Mesendoderm (in vitro differentiated cells): ENCODE measurements at regions not wholly inside any gene's neighbourhood (a gene's known extent, or its start where the extent isn't known, plus 50 kb on each side); places are given as distances from the start of the nearest gene placed in this dataset.

Experiments used
- DNase-seq: peaks from one replicate; pipeline ENCODE4 v3.0.0; 2013
- H2AK5ac ChIP-seq: 2 replicates; pipeline ENCODE4 v1.6.1; 2013; ENCODE audit warnings: low read length, inconsistent platforms
- H2BK120ac ChIP-seq: 2 replicates; pipeline ENCODE4 v1.6.1; 2013; ENCODE audit warnings: low read depth, mild to moderate bottlenecking, low read length, moderate library complexity, mixed read lengths
- H2BK15ac ChIP-seq: replicated peaks from 2 replicates; pipeline ENCODE4 v1.6.1; 2013; ENCODE audit warnings: low read depth, mild to moderate bottlenecking, moderate library complexity
- H2BK5ac ChIP-seq: 2 replicates; pipeline ENCODE4 v1.6.1; 2013; ENCODE audit warnings: low read length, inconsistent platforms
- H3K18ac ChIP-seq: 2 replicates; pipeline ENCODE4 v1.6.1; 2013; ENCODE audit warnings: mild to moderate bottlenecking, low read length, mixed read lengths
- H3K23ac ChIP-seq: one replicate; pipeline ENCODE4 v1.6.1; 2013; ENCODE audit warnings: low read length
- H3K27ac ChIP-seq: 2 replicates; pipeline ENCODE4 v1.5.1; 2013; ENCODE audit warnings: low read depth, mild to moderate bottlenecking, inconsistent platforms, low read length, moderate library complexity
- H3K27me3 ChIP-seq: 2 replicates; pipeline ENCODE4 v1.6.1; 2013; ENCODE audit warnings: low read length, control low read depth, mild to moderate bottlenecking, inconsistent platforms; ENCODE audit not compliant: insufficient read depth, poor library complexity
- H3K36me3 ChIP-seq: 2 replicates; pipeline ENCODE4 v1.6.1; 2013; ENCODE audit warnings: low read length, inconsistent platforms; ENCODE audit not compliant: control insufficient read depth, insufficient read depth
- H3K4ac ChIP-seq: one replicate; pipeline ENCODE4 v1.6.1; 2013; ENCODE audit warnings: low read depth, mild to moderate bottlenecking, low read length, moderate library complexity
- H3K4me1 ChIP-seq: 2 replicates; pipeline ENCODE4 v1.6.1; 2013; ENCODE audit warnings: low read depth, low read length, inconsistent platforms; ENCODE audit not compliant: control insufficient read depth
- H3K4me2 ChIP-seq: 2 replicates; pipeline ENCODE4 v1.6.1; 2013; ENCODE audit warnings: low read length
- H3K4me3 ChIP-seq: 2 replicates; pipeline ENCODE4 v1.5.1; 2013; ENCODE audit warnings: mild to moderate bottlenecking, low read length
- H3K56ac ChIP-seq: one replicate; pipeline ENCODE4 v1.6.1; 2013; ENCODE audit warnings: low read length
- H3K79me1 ChIP-seq: 2 replicates; pipeline ENCODE4 v1.6.1; 2013; ENCODE audit warnings: low read length, inconsistent platforms
- H3K79me2 ChIP-seq: 2 replicates; pipeline ENCODE4 v1.6.1; 2013; ENCODE audit warnings: mild to moderate bottlenecking, low read length; ENCODE audit not compliant: control insufficient read depth, insufficient read depth
- H3K9ac ChIP-seq: 2 replicates; pipeline ENCODE4 v1.6.1; 2013; ENCODE audit warnings: low read length, inconsistent platforms
- H4K5ac ChIP-seq: one replicate; pipeline ENCODE4 v1.6.1; 2013; ENCODE audit warnings: low read length
- H4K8ac ChIP-seq: one replicate; pipeline ENCODE4 v1.6.1; 2013; ENCODE audit warnings: low read depth, mild to moderate bottlenecking, control low read depth, low read length, moderate library complexity
- WGBS: extraction: QIAGEN DNeasy Blood & Tissue Kit; methylation state at CpG from one replicate; pipeline ENCODE4 v1.1.7; 2013; ENCODE audit warnings: low lambda C conversion rate, missing lambda C conversion rate; ENCODE audit not compliant: insufficient coverage; ENCODE audit errors: extremely low coverage; 5-methylcytosine and 5-hydroxymethylcytosine counted together

DNA sequence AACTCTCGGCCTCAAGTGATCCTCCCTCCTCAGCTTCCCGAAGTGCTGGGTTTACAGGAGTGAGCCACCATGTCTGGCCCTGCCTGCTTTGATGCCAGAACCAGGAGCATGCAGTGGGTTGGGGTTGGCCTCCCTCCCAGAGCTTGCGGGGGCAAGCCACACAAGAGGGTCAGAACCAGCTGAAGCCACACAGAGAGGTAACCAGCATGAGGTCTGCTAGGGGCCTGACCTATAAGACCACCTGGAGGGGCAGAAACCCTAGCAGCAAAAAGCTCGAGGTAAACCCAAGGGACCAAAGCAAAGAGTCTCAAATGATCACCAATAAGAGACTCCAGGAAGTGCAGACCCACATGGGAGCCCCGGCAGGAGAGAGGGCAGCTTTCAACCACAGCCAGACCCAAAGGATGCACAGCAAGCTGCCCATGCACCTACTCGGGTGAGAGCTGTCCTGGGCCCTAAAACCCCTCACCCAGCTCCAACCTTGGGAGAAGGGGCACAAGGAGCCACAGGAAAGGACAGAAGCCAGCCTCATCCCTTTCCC, 81.2 kb downstream of the TOMM20 start:
- no peak overlapping the region for H4K8ac ChIP-seq
- H2AK5ac ChIP-seq, result no peak overlapping the region
- H3K18ac ChIP-seq, result no peak overlapping the region
- H3K4me3 ChIP-seq, result no peak overlapping the region
- WGBS, result no CpG with 5 or more reads among the region's 6 CpGs
- no peak overlapping the region for H2BK5ac ChIP-seq
- no peak overlapping the region for H3K23ac ChIP-seq
- H3K79me1 ChIP-seq, result no peaks in the 10 kb centered on the region
- H3K4me1 ChIP-seq, result no peaks in the 10 kb centered on the region
- H4K5ac ChIP-seq, result no peak overlapping the region
- no peak overlapping the region for H3K56ac ChIP-seq
- H3K9ac ChIP-seq, result no peak overlapping the region
- H3K4ac ChIP-seq, result no peak overlapping the region
- no peaks in the 10 kb centered on the region for H3K27me3 ChIP-seq
- no peaks in the 10 kb centered on the region for H3K79me2 ChIP-seq
- no peaks in the 10 kb centered on the region for H3K36me3 ChIP-seq
- no peak overlapping the region for H3K27ac ChIP-seq
- H3K4me2 ChIP-seq, result no peak overlapping the region
- no peak overlapping the region for H2BK15ac ChIP-seq
- H2BK120ac ChIP-seq, result no peak overlapping the region
- no peak for DNase-seq

DNA sequence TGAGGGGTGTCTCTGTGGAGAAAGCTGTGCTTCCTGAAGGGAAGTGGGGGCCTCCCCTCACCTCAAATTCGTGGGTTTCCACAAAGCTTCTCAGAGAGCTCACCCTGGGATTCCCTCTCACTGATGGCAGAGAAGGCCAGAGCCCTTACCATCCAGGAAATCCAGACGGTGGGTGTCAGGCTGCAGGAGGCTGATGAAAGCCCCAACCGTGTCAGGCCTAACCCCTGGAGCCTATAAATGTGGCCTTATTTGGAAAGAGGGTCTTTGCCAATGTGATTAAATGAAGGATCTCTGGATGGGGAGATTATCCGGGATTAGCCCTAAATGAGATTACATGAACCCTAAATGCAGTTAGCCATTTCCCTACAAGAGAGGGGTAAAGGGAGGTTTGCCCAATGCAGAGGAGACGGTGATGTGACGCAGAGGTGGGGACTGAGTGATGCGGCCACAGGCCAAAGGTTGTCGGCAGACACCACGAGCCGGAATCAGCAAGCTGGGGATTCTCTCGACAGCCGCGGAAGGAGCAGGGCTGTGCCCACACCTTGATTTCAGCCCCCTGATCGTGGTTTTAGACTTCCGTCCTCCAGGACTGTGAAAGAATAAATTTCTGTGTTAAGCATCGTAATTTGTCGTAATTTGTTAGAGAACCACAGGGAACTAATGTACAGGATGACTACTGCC, 82.6 kb downstream of the TOMM20 start:
- no CpG with 5 or more reads among the region's 17 CpGs for WGBS
- Histone ChIP-seq H3K79me2 (no peaks in the 10 kb centered on the region), H3K27me3 (no peaks in the 10 kb centered on the region), H3K4me2 (no peak overlapping the region), H2BK120ac (no peak overlapping the region), H3K4me3 (no peak overlapping the region), H3K79me1 (no peaks in the 10 kb centered on the region), H3K23ac (no peak overlapping the region), H3K36me3 (no peaks in the 10 kb centered on the region), H3K9ac (no peak overlapping the region), H2BK15ac (no peak overlapping the region), H2BK5ac (no peak overlapping the region), H4K5ac (no peak overlapping the region), H2AK5ac (no peak overlapping the region), H3K56ac (no peak overlapping the region), H3K4ac (no peak overlapping the region), H3K18ac (no peak overlapping the region), H4K8ac (no peak overlapping the region), H3K4me1 (no peaks in the 10 kb centered on the region), H3K27ac (no peak overlapping the region)
- DNase-seq, result no peak

DNA sequence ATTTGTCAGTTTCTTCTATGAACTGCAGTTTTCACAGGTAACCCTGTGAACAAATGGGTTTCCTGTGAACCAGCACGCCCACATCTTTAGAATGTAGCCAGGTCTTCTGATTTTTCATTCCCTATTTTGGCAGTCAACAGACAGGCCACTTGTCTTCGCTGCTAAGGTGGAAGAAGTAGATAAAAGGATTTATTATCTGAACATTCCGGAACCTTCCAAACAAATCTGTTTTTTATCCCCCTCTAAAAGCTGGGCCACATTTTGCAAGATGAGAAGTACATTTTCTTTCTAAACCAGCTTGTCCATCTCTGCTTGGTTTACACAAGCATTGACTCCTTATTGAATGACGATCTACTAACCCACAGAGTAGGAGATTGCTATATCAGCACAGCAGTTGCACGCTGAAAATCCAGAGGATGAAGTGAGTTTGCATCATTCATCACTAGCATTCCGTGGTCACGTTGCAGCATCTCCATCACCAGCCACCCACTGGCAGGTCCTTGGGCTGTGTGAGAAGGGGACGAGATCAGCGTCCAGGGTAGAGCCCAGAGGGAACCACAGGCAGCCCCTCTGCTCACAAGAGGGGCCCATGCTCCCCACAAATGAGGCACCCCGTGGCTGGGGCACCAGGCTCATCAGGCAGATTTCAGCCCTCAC, 83.5 kb downstream of the TOMM20 start:
- no peaks in the 10 kb centered on the region for H3K27me3 ChIP-seq
- no peak overlapping the region for H2BK120ac ChIP-seq
- no peak for DNase-seq
- no peak overlapping the region for H2BK15ac ChIP-seq
- no peak overlapping the region for H3K27ac ChIP-seq
- H3K4me2 ChIP-seq, result no peak overlapping the region
- no peaks in the 10 kb centered on the region for H3K79me1 ChIP-seq
- H4K5ac ChIP-seq, result no peak overlapping the region
- H3K9ac ChIP-seq, result no peak overlapping the region
- H3K4ac ChIP-seq, result no peak overlapping the region
- H3K36me3 ChIP-seq, result no peaks in the 10 kb centered on the region
- no peak overlapping the region for H2BK5ac ChIP-seq
- H3K79me2 ChIP-seq, result no peaks in the 10 kb centered on the region
- no CpG with 5 or more reads among the region's 10 CpGs for WGBS
- H3K23ac ChIP-seq, result no peak overlapping the region
- H3K56ac ChIP-seq, result no peak overlapping the region
- no peak overlapping the region for H3K4me3 ChIP-seq
- H3K4me1 ChIP-seq, result no peaks in the 10 kb centered on the region
- H2AK5ac ChIP-seq, result no peak overlapping the region
- no peak overlapping the region for H4K8ac ChIP-seq
- no peak overlapping the region for H3K18ac ChIP-seq

DNA sequence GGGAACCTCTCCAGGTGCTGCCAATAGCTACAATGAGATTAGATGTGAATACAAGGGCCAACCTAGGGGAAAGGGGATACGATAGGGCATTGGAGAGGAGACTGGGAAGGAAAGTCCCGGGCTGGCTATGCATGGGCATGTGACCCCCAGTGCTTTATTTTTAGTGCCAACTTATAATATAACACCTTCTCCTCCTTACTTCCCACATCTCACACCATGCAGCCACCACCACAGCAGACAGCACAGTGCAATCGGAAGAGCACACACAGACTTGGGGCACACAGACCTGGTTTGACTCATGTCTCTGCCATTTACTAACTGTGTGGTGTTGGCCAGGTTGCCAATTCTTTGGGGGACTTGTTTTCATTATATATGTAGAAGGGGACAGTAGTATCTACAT, 85.4 kb downstream of the TOMM20 start:
- no peak overlapping the region for H2BK120ac ChIP-seq
- no peak overlapping the region for H3K27ac ChIP-seq
- H3K27me3 ChIP-seq, result no peaks in the 10 kb centered on the region
- H3K4me1 ChIP-seq, result no peaks in the 10 kb centered on the region
- no peaks in the 10 kb centered on the region for H3K79me2 ChIP-seq
- no peak overlapping the region for H3K18ac ChIP-seq
- H3K4me3 ChIP-seq, result no peak overlapping the region
- no peak overlapping the region for H4K5ac ChIP-seq
- H3K4ac ChIP-seq, result no peak overlapping the region
- no peak overlapping the region for H2AK5ac ChIP-seq
- no peak overlapping the region for H4K8ac ChIP-seq
- H3K23ac ChIP-seq, result no peak overlapping the region
- no peak overlapping the region for H2BK5ac ChIP-seq
- no peak overlapping the region for H3K4me2 ChIP-seq
- H3K36me3 ChIP-seq, result no peaks in the 10 kb centered on the region
- WGBS, result no CpG with 5 or more reads among the region's 3 CpGs
- H2BK15ac ChIP-seq, result no peak overlapping the region
- H3K56ac ChIP-seq, result no peak overlapping the region
- no peaks in the 10 kb centered on the region for H3K79me1 ChIP-seq
- DNase-seq, result no peak
- H3K9ac ChIP-seq, result no peak overlapping the region

DNA sequence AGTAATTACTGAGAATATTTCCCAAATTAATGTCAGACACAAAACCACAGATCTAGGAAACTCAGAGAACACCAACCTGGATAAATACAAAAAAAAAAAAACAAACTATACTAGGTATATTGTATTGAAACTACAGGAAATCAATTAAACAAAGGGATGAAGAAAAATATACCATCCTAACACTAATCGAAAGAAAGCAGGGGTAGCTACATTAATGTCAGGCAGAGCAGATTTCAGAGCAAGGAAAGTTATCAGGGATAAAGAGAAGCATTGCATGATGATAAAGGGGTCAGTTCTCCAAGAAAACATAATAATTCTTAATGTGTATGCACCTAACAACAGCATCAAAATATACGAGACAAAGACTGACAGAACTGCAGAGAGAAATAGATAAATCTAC, 89.9 kb downstream of the TOMM20 start:
- H3K18ac ChIP-seq, result no peak overlapping the region
- no peak overlapping the region for H2BK120ac ChIP-seq
- H2AK5ac ChIP-seq, result no peak overlapping the region
- no peaks in the 10 kb centered on the region for H3K27me3 ChIP-seq
- DNase-seq, result no peak
- WGBS, result no CpG with 5 or more reads among the region's 2 CpGs
- no peaks in the 10 kb centered on the region for H3K79me2 ChIP-seq
- no peak overlapping the region for H4K8ac ChIP-seq
- no peak overlapping the region for H3K4ac ChIP-seq
- no peak overlapping the region for H3K23ac ChIP-seq
- no peak overlapping the region for H2BK5ac ChIP-seq
- H2BK15ac ChIP-seq, result no peak overlapping the region
- no peaks in the 10 kb centered on the region for H3K79me1 ChIP-seq
- H3K4me2 ChIP-seq, result no peak overlapping the region
- H4K5ac ChIP-seq, result no peak overlapping the region
- no peaks in the 10 kb centered on the region for H3K36me3 ChIP-seq
- no peaks in the 10 kb centered on the region for H3K4me1 ChIP-seq
- H3K4me3 ChIP-seq, result no peak overlapping the region
- no peak overlapping the region for H3K9ac ChIP-seq
- H3K27ac ChIP-seq, result no peak overlapping the region
- H3K56ac ChIP-seq, result no peak overlapping the region
